Effector CD8-positive, alpha-beta T cell (primary cell): ENCODE measurements at regions not wholly inside any gene's neighbourhood (a gene's known extent, or its start where the extent isn't known, plus 50 kb on each side); places are given as distances from the start of the nearest gene placed in this dataset.
"Not testable (repeated sequence)": the region's sequence is repeated elsewhere in the genome, so short reads cannot be mapped to it uniquely, and the experiment has no call there.

Experiments
- DNase-seq: peaks from one replicate; lab custom pipeline; 2025; lab: John Stamatoyannopoulos, UW

- no peak for DNase-seq
Measured at GRCh38 chr6:156451088-156451487, 326.1 kb upstream of the ARID1B start.

GRCh38 chr6:156450421-156450820 lies 326.8 kb upstream of the ARID1B start:
- no peak for DNase-seq

- no peak for DNase-seq
Measured at GRCh38 chr6:156449569-156449968, 327.6 kb upstream of the ARID1B start.

GRCh38 chr6:156449128-156449527 lies 328.1 kb upstream of the ARID1B start:
- no peak for DNase-seq

GRCh38 chr6:156448579-156448978 lies 328.6 kb upstream of the ARID1B start:
- no peak for DNase-seq

GRCh38 chr6:156440688-156441087 lies 336.5 kb upstream of the ARID1B start:
- no peak for DNase-seq

- DNase-seq, result no peak
Measured at GRCh38 chr6:156438350-156438923, 338.7 kb upstream of the ARID1B start.

- DNase-seq, result no peak
Measured at GRCh38 chr6:156437121-156437879, 339.9 kb upstream of the ARID1B start.

- no peak for DNase-seq
Measured at GRCh38 chr6:156434795-156435190, 342.4 kb upstream of the ARID1B start.

GRCh38 chr6:156434049-156434794 lies 343.0 kb upstream of the ARID1B start:
- no peak for DNase-seq

- DNase-seq, result no peak
Measured at GRCh38 chr6:156432543-156432942, 344.6 kb upstream of the ARID1B start.

- no peak for DNase-seq
Measured at GRCh38 chr6:156430386-156430785, 346.8 kb upstream of the ARID1B start.

- no peak for DNase-seq
Measured at GRCh38 chr6:156427345-156427744, 349.8 kb upstream of the ARID1B start.

GRCh38 chr6:156425359-156426020 lies 351.7 kb upstream of the ARID1B start:
- DNase-seq, result no peak

- DNase-seq, result no peak
Measured at GRCh38 chr6:156423829-156424228, 353.3 kb upstream of the ARID1B start.

- no peak for DNase-seq
Measured at GRCh38 chr6:156423075-156423474, 354.1 kb upstream of the ARID1B start.

GRCh38 chr6:156421933-156422332 lies 355.2 kb upstream of the ARID1B start:
- no peak for DNase-seq

GRCh38 chr6:156421301-156421700 lies 355.9 kb upstream of the ARID1B start:
- DNase-seq, result not testable (repeated sequence)

- no peak for DNase-seq
Measured at GRCh38 chr6:156420172-156420993, 356.8 kb upstream of the ARID1B start.

- no peak for DNase-seq
Measured at GRCh38 chr6:156419594-156419993, 357.6 kb upstream of the ARID1B start.

GRCh38 chr6:156418253-156418652 lies 358.9 kb upstream of the ARID1B start:
- DNase-seq, result no peak

- DNase-seq, result no peak
Measured at GRCh38 chr6:156416391-156416790, 360.8 kb upstream of the ARID1B start.
